GM18508 (cell line): ENCODE measurements at regions not wholly inside any gene's neighbourhood (a gene's known extent, or its start where the extent isn't known, plus 50 kb on each side); places are given as distances from the start of the nearest gene placed in this dataset.

Experiments used
- ATAC-seq: cut with Tn5 transposase; IDR thresholded peaks from one replicate; pipeline ENCODE4 v1.9.1; 2021; ENCODE audit warnings: moderate number of reproducible peaks; ENCODE audit not compliant: insufficient read depth, unreplicated experiment

DNA sequence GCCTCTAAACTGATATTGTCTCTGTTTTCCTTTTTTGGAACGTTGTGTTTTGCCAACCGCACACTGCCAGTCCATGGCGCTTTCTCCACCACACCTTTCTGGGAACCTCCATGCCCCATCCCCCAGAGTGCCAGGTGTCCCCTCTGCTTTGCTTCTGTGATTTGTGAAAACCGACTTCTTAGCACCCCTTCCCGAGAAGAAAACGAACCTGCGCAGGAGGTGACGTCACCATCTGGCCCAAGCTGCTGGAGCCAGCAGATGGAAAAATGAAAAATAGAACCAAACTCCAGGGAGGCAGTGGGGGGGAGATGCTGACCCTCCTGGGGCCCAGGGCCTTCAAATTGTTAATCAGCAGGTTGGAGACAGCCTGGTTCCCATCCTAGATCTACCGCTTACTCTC is 103.8 kb downstream of the HTR5A start:
- no peak for ATAC-seq

DNA sequence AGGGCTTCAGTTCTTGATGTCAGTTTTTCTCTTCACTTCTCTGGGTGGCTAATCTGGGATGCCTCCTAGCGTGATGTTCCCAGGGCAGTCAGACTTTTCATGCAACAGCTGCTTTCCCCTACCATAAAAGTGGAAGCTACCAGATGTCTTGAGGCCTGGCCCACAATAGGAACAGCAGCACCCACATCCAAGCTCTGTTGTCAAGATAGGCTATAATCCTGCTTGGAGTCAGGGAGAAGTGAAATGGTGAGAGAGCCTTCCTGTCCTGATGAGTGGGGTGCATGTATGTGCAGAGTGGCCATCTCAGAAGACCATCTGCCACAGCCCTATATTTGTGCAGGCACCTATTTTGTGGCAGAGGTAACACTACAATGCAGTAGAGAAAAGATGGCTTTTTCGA is 108.0 kb downstream of the HTR5A start:
- no peak for ATAC-seq

DNA sequence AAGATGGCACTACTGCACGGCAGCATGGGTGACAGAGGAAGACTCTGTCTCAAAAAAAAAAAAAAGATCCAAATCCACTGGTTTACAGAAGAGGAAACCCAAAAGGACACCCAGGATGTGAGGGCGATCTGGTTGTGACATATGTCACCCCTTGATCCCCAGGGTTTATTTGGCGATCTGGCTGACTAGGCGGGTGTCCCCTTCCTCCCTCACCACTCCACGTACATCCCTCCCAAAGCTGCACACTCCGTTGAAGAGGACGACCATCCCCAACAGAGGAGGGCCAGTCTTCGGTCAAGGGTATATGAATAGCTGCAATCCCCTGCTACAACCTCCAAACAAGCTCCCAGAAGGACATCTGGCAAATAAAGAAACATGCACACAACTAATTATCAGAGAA is 111.6 kb downstream of the HTR5A start:
- ATAC-seq: no peak

DNA sequence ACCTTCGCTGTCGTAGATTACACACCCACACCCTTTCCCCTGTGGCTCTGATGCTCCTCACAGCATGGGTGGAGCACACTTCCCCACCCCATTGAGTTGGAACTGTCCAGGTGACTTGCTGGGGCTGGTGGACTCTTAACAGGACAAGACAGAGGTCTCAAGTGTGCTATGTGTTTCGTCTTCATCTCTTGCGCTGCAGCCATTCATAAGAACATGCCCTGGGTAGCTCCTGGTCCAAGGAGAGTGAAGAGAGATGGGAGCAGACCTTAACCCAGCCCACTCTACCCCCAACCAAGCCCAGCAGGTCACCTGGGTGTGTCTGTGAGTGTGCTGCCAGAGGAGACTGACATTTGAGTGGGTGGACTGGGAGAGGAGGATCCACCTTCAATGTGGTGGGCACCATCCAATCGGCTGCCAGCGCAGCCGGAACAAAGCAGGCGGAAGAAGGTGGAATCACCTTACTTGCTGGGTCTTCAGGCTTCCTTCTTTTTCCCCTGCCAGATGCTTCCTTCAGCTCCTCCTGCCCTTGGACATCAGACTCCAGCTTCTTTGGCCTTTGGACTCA is 112.4 kb downstream of the HTR5A start:
- no peak for ATAC-seq

DNA sequence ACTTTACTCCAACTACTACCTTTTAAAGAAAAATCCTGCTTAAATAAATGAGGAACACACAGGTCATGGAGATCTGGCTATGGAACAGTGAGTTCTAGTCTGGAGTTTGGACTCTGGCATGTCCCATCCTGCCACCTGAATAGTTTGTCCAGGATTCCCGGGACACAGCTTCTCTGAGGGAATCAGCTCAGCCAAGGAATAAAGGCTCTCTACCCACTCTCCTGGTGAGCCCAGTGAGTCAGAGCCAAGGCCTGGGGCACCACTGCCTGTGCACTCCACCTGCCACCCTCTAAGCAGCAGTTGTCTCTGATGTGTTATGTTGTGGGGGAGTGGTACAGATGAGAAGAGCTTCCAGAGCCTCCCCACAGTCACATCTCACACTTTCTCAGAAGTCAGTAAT is 113.5 kb downstream of the HTR5A start:
- ATAC-seq: no peak

DNA sequence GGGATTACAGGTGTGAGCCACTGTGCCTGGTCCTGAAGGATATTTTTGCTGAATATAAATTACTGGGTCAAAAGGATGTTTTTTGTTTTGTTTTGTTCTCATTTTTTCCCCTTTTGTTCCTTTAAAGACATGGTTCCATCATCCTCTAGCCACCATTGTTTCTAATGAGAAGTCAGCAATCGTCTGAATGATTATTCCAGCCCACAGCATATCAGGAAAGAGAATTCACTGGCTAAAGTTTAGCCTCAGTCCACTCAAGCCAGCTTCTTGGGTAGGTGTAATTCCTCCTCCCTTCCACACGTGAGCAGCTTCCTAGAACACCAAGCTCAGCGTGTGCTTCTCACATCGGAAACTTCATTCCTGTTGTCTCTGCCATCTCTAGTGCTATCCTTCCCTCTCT is 112.8 kb upstream of the INSIG1 start:
- no peak for ATAC-seq

DNA sequence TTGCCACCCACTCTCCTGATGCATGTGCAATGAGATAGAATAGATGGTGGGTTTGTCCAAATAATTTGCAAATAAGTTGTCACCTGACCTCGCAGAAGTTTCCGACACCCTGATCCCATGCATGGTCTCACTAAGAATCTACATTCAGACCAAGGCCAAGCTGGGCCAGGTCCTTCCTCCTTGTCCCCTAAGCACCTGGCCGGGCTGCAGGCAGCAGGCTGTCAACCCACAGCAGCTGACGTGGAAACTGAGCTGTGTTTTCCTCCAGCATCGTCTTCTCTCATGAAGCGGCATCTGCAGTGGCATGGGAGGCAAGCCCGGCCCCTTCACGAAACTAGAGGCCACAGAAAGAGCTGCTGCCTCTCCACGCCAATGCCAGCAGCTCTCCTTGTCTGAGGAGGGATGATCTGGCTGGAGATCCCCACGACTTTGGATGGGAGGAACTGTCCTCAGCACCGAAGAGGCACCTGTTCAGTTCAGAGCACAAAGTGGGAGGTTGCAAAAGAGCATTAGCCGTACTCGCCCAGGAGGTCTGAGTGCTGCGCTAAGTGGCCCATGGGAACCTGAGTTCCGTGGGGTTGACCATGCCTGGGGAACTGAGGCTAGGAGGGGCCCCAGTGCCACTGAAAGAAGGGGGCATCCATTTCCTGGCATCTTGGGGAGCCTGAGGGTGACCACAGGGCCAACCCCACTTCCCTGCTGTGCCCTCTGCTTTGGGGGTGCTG is 110.5 kb upstream of the INSIG1 start:
- no peak for ATAC-seq

DNA sequence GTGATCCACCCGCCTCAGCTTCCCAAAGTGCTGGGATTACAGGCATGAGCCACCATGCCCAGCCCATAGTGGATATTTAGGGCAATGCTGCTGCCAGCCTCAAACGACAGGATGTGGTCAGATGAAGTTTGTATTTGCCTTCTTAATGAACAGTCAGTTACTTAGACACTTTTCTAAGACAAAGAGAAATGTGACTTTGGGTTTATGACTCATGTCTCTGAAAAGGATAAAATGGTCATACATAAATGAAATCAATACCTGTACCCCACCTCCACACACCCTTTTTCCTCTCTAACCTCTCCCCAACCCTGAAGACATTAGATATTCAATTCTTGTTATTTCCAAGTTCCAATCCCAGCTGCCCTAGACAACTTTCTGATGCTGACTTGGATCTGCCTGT is 109.3 kb upstream of the INSIG1 start:
- no peak for ATAC-seq

DNA sequence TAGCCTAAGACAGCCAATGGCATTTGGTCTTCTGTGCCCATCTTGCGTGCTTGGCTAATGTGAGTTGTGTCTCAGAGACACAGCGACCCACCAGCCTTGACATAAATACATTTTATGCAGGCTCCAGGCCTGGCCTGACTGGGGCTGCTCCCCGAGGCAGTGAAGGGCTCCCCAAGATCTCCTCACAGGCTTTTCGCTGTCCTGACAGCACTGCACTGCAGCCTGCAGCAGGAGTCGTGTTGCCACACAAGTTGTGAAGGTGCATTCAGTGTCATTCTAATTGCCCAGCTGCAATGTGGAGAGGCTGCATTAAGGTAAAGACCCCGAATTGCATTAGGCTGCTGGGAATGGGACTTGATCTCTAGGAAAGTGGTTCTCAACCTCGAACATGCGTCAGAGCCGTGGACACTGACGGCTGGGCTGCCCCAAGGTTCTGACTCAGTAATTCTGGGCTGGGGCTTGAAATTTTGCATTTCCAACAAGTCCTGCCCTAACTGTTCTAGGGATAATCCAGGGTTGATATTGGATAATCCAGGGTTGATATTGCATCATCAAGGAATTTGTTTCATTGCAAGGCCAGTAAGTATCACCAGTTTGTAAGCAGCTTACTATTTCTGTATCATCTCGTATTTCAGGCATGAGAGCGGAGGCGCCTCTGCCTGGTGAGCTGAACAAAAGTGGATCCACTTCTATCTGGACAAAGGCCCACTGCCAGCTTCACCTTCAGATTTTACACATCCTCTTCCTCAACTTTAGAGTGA is 108.7 kb upstream of the INSIG1 start:
- no peak for ATAC-seq

DNA sequence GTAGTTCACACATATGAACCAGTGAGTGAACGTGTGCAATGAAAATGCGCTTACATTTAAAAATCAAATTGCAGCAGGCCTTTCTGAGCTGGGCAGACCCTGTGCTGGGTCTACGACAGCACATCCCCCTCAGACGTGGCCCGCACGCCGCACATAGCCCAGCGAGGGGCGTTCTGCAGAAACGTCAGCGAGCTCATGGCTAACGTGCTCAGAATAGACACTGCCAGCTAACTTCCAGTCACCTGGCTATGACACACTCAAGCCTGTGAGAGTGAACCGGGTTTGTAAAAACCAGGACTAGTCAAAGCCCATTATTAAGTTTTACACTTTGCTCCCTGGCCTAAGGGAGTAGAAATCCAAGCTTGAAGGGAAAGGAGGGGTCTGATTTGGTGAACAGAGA is 108.1 kb upstream of the INSIG1 start:
- ATAC-seq: no peak

DNA sequence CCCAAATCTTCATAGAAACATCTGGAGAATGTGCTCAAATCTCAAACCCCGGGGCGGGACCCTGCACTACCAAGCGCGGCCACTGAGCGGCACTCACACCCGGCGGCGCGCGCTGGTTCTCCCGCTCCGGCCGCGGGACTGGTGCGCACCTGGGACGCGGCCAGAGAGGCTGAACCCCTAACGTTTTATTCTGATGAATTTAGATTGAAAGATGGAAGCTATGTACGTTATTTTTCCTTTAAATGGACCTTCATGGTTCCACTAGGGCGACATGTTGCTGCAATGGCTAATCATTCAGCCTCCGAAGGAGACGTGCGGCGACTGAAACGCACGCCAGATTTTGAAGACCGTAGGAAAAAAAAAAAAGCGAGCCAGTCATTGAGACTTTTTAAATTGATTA is 107.0 kb upstream of the INSIG1 start:
- no peak for ATAC-seq

DNA sequence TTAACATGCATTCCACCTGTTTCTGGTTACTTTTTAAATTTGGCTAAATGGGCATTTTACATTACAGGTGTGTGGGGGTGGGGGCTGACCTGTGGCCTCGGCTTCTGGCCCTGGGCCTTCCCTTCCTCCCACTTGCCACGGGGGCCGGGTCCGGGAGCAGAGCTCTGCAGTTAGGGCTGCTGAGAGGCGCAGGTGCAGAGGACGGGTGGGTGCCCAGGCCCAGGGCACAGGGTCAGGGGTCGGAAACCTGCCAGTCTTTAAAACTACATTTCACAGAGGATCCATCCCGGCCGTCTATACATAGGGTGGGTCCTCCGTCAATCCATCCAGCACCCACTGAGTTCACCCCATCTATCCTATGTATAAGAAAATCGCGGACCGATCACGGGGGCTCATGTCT is 106.5 kb upstream of the INSIG1 start:
- no peak for ATAC-seq

DNA sequence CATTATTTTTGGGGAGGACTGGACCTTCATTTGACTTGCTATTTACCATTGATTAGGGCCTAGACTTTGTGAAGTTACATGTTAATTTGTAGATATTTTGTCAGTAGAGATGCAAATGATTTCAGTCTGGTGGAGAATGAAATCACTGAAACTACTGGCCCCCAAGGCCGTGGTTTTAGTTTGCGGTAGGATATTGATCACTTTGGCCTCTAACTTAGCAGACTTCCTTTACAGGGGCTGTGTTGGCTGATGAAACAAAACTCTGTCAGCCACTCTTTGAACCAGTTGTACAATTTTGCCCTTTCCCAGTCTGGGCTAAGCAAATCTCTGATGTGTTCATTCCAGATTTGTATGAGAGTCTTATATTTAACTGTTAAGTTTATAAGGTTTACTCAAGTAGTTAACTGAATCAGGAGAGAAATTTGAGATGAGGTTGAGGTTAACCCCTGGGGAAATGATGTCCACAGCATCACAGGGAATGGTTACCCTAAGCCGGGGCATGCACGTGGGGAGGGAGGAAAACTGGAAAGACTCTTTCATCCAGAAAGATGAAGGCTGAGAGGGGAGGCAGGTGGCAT is 105.7 kb upstream of the INSIG1 start:
- peak; percentile 69 for ATAC-seq

DNA sequence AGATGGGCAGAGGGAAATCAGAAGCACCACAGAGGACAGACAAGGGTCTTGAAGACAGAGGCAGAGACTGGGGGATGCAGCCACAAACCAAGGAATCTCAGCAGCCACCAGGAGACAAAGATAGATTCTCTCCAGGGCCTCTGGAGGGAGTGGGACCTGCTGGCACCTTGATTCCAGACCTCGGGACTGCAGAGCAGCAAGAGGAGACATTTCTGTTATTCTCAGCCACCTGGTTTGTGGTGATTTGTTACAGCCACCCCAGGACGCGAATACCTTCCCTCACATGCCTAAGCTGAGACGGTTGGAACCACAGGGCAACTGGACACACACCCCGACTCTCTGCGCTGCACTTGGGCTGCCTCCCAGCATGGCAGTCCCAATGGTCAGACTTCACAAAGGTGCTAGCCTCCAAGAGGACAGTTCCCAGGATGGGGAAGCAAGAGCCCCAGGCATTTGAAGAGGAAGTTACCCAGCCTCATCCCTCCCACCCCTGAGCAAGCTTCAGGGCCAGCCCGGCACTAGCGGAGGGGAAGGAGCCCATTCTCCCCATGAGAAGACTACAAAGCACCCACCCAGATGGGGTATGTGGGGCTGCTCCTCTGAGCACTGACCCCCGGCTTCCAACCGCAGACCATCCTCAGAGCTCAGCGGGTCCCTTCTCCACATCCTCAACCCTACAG is 104.6 kb upstream of the INSIG1 start:
- no peak for ATAC-seq

DNA sequence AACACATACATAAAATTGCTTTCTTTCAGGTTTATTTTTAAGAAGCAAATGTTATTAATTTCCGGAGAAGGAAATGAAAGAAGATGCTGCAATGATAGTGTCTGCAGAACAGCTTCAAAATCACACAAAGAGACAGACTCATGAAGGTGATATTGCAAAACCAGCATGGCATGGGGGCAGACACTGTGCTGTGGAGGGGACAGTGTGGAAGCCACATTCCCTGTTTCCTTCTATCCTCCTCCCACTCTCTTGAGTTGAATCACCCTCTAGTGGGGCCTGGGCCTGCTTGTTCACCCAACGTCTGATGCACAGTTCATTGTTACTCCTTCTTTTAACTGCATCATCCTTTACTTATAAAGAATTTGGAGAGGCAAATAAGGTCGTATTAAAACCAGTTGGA is 104.0 kb upstream of the INSIG1 start:
- no peak for ATAC-seq

DNA sequence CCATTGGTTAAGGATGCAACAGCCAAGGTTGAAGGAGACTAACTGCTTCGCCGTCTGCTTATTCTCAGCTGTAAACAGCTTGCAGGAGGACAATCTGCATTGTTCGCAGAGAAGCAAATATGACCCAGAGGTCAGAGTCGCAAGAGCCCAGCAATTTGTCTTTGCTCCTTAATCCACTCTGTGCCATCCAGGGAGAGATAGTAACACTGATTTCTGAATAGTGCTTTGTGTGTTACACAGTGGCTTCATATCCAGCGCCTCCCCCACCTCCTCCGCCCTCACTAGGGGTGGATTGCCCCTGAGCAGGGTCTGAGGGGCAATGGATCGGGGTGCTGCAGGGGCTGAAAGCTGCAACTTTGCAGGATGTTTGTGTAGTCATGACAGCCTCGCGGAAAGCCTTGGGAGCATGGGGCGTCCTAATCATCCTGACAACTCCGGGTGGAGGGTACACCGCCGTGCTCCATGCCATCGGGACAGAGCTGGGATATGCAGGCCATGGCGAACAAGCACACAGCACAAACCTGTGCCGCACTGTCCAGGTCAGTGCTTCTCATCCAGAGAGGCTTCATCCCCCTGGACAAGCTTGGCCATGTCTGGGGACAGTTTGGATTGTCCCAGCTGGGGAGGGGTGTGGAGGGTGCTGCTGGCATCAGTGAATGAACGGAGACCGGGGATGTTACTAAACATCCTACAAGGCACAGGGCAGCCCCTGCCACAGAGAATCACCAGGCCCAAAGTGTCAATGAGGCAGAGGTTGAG is 103.1 kb upstream of the INSIG1 start:
- ATAC-seq: no peak

DNA sequence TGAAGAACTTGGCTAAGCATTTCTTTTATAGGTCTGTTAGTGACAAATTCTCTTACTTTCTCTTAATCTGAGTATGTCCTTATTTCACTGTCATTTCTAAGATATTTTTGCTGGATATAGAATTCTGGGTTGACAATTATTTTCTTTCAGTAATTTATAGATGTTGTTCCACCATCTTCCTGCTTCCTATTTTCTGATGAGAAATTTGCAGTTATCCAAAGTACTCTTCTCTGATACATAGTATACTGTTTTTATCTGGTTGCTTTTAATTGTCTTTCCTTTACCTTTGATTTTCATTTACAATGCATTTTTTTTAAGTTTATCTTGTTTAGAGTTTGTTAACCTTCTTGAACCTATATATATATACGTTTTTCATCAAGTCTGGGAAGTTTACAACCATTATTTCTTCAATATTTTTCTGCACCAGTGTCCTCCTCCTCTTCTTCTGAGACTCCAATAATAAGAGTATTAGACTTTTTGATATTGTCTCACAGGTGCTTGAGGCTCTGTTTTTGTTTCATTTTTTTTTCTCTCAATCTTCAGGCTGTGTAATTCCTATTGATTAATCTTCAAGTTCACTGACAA is 101.6 kb upstream of the INSIG1 start:
- ATAC-seq: no peak

DNA sequence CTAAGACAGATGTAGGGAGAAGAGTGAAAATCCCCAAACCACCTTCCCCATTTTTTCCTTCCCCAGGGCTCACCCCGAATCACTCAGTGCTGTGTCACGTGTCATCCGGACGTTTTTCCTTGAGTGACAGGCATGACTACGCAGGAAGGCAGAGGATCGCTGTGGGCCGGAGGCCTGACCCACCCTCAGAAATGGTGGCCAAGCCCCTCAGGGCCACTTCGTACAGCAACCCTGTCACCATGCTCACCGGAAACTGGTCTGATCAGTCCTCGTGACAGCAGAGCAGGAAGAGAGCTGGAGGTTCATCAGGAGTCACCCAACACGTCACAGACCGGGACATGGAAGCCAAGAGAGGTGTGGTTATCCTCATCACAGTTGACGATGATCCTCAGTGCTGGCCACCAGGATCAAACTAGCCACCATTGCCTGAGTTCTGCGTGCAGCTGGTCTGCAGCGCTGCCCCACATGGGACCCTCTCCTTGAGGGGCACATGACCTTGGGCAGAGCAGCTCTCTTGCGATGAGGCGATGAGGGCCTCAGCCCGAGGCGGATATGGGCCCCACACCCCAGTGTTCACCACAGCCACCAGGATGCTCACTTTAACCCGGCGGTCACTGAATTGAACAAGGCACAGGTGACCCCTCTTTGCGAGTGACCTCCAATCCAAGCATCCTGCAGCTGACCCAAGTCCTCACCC is 99.3 kb upstream of the INSIG1 start:
- ATAC-seq: no peak
